Left renal pelvis (tissue), 4 donors: ENCODE measurements at regions not wholly inside any gene's neighbourhood (a gene's known extent, or its start where the extent isn't known, plus 50 kb on each side); places are given as distances from the start of the nearest gene placed in this dataset.
"Not testable (repeated sequence)": the region's sequence is repeated elsewhere in the genome, so short reads cannot be mapped to it uniquely, and the experiment has no call there.

ENCODE experiments used
- DNase-seq, 4 donors: peaks; one replicate each; pipeline ENCODE4 v3.0.0-alpha.2; 2013; ENCODE audit warnings: low read depth in 4 of 4, low spot score in 3 of 4

- DNase-seq = not testable (repeated sequence)
Observed at GRCh38 chr3:194264631-194265504, 86.3 kb downstream of the CPN2 start.

- no peak for DNase-seq
Observed at GRCh38 chr3:194265505-194265892, 85.6 kb downstream of the CPN2 start.

DNA sequence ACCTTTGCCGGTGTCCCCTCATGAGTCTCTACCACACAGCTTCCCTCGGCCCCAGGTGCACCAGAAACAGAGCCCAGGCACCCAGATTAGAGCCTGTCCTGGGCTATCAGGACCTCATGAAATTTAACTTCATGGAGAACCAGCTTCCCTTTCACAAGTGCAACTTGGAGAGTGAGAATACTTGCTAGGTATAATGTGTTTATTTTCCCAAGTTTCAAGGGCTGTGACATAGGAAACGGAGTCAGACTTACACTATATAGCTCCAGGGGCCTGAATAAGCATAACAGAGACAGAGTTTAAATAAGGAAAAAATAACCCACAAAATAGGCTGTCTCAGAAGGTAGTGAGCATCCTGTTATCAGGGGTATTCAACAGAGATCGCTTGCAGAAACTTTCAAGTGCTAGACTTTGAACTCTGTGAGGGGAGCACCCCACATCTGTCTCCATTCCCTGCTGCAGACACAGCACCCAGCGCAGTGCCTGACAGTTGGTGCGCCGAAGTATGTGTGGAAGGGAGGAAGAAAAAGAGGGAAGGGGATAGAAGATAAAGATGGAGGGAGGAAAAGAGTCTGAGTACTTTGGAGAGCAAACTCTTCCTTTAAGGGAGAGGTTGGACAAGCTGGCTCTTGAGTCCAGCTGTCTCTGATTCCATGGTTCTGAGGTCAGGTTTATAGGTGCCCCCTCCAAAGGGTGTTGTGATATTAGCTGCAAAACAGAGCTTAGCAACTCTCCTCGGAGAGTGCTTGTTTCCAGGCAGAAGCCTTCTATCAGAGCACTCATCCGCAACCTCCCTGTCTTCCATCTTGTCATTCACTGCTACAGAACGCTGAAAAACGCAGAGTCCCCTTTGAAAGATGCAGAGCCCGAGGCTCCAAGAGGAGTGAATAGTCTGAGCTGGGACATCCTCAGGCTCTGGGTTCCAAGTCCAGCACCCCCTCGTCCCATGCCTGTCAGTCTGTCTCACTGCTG is 84.8 kb downstream of the CPN2 start:
- DNase-seq = no peak

DNA sequence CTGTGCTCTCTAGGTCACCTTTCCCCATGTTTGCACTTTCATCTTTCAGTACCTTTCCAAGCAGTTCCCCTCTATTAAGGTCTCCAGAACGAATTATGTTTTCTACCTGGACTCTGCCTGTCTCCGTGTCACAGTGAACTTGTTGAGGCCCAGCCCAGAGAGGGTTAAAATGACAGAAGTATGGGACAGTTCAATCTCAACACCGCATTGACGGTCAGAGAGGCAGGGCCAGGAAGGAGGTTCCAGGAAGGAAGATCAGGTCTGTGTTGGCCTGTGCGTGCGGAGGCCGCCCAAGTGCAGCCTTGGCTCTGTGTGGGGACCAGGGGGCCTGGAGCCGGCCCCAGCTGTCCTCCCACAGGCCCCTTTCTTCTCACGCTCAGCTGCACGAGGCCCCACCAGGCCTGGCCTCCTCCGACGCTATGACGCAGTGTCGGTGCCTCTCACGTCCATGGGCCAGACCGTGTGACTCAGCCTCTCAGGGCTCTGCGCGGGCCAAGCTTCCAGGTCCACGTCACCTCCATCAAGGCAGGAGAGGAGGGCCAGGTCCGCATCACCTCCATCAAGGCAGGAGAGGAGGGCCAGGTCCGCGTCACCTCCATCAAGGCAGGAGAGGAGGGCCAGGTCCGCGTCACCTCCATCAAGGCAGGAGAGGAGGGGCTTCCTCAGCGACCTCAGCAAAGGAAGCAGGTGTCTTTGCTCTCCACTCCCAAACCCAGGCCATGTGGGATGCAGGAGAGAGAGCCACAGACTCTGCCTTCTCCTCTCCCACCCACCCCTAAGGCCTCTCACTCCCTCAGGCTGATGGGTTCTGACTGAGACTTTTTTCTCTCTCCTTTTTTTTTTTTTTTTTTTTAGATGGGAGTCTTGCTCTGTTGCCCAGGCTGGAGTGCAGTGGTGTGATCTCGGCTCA is 83.1 kb downstream of the CPN2 start:
- no peak for DNase-seq

GRCh38 chr3:194268654-194269512 is 82.2 kb downstream of the CPN2 start:
- no peak for DNase-seq

GRCh38 chr3:194269610-194270145 is 81.5 kb downstream of the CPN2 start:
- DNase-seq = no peak

DNA sequence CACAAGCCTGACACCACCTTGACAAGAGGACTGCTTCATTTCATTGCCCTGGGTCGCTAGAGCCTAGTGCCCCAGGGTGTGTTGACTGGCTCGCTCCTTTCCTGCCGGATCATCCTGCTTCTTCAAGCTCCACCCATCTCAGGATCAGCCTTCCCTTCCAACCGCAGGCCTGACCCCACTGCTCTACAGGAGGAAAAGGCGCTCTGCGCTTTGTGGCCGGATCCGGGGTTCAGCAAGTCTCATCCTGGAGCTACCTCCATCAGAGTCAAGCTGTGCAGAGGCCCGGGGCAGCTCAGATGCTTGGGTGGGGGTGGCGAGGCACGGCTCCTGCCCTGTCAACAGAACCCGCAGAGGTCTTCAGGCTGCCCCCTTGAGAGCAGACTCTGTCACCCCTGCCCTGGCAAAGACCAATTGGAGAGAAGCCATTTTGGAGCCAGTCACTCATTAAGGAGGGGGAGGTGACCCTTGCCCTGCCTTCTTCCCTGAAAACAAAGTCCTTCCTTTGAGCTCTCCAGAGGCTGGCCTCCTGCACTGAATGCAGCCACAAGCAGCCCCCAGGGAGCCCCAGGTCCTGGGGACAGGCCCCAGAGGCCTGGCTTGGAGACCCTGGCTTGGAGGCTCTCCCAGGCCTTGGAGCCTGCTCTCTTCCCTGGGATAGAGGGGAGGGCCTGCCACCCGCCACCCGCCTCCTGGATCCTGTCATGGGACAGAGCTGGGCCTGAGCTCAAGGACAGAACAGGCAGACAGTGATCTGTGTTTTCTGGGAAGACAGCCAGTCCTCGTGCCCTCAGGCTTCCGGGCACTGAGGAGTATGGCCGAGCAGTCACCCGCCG is 80.3 kb downstream of the CPN2 start:
- no peak for DNase-seq

DNA sequence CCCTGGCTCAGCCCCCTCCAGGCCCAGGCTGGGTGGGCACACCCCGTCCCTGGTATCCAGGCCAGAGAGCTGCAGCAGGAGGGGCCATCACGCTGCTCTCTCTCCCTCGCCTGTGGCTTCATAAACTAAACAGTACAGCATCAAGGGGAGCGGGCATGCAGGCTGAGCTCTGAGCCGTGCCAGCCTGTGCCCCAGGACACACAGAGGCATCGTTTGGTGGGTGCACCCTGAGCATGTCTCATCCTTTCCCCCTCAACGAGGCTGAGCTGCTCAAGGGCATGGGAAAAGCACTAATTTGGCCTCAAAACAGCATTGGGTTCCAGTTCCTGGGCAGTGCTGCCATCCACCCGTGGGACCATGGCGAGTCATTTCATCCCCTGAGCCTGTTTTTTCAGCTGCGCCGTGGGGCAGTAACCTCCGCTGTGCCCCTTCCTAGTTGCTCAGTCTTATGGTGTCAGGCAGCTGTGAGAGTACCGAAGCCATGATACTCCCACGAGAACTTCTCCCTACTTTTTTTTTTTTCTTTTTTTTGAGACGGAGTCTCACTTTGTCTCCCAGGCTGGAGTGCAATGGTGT is 79.6 kb downstream of the CPN2 start:
- DNase-seq = no peak

GRCh38 chr3:194272221-194272620 is 78.9 kb downstream of the CPN2 start:
- no peak for DNase-seq

DNA sequence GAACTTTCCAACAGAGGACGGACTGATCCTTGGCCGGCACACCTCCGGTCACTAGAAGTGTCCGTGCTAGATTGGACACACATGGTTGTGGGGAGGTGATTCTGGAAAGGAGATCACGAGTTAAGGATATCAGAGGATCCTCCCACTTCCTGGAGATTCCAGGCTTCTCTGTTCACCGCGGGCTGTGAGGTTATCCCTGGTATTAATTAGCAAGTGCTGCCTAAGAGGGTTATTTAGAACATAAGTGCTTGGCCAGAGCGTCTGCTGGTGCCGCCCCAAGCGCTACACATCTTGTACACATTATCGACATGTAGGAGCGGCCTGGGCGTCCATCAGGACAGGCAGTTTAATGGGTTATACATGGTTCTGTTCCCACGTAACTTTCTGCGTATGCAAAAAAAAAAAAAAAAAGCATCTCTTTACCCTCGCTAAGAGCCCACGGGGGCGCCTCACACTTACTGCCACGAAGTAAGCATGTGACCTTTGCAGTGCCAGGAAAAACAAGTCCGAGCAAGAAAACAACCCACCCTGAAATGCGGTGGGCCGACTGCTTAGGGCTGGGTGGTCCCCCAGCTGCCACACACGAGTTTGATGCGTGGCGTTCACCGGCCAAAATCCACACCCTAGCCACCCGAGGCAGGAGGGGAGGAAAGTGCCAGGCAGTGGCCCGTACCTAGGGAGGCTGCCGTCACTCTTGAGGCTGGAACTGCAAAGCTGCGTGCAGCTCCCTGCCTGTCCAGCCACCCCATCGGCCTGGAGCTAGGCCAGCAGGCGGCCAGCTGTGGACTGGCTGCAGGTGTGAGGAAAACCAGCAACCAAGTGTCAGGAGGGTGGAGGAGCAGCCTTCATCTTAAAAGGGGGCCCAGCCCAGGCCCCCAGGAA is 78.0 kb downstream of the CPN2 start:
- DNase-seq = no peak

DNA sequence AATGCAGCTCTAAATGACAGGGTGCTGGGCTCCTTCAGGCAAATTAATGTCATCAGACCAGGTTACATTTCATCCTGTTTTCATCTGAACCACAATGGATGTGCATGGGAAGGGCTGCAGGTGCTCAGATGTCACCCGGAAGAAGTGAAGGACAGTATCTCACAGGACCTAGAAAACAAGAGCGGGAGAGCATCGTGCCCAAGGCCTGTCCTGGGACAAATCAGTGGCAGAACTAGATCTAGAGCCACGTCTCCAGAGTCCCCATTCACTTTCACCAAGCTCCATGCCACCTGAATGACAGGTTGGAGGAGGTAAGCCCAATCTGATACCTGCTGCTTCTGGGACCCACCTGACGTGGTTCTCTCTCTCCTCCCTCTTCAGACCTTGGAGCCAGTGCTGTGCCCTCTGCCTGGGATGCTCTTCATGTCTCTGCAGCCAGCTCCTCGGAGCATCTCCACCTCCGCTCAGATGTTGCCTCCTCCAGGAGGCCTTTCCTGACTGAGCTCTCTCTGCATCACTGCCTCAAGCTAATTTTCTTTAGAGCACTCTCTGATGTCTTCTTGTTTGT is 77.3 kb downstream of the CPN2 start:
- no peak for DNase-seq

- DNase-seq = no peak
Observed at GRCh38 chr3:194274424-194275085, 76.6 kb downstream of the CPN2 start.

- no peak for DNase-seq
Observed at GRCh38 chr3:194275291-194275690, 75.8 kb downstream of the CPN2 start.

- DNase-seq = no peak
Observed at GRCh38 chr3:194275721-194276120, 75.4 kb downstream of the CPN2 start.

DNA sequence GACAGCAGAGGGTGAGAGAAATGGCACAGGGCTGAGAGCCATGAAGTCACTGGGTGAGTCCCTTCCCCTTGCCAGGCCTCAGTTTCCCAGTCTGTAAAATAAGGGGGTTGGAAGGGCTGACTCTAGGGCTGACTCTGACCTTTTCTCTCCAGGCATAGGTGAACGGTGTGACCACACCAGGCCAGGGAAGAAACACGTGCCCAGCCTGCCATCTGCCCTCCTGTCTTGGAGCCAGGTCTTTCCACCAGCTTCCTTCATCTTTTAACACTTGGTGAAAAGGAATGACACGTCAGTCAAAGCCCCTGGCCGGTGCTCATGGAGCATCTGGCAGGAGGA is 74.4 kb downstream of the CPN2 start:
- DNase-seq = no peak

- DNase-seq = no peak
Observed at GRCh38 chr3:194277104-194277785, 73.9 kb downstream of the CPN2 start.
